NB4 (cell line): ENCODE measurements at regions not wholly inside any gene's neighbourhood (a gene's known extent, or its start where the extent isn't known, plus 50 kb on each side); places are given as distances from the start of the nearest gene placed in this dataset.

Experiments used
- CTCF ChIP-seq: IDR thresholded peaks from one replicate; pipeline ENCODE4 v1.5.1; 2012; ENCODE audit warnings: low read depth, low read length
- MAX ChIP-seq: IDR thresholded peaks from 2 replicates; pipeline ENCODE4 v1.6.1; 2011; ENCODE audit warnings: low read depth, low read length
- MYC ChIP-seq: IDR thresholded peaks from 2 replicates; pipeline ENCODE4 v1.6.1; 2011; ENCODE audit warnings: low read depth, low read length
- POLR2A ChIP-seq: IDR thresholded peaks from 2 replicates; pipeline ENCODE4 v1.6.1; 2011; ENCODE audit warnings: mild to moderate bottlenecking; ENCODE audit not compliant: insufficient read length; ENCODE audit errors: extremely low read depth

GRCh38 chr5:116730706-116731105 lies 156.1 kb upstream of the SEMA6A start:
- no peak for TF ChIP-seq CTCF
- TF ChIP-seq MAX: no peak
- no peak for TF ChIP-seq POLR2A
- no peak for TF ChIP-seq MYC
